Right forelimb (tissue), 1 donor: ENCODE measurements at regions not wholly inside any gene's neighbourhood (a gene's known extent, or its start where the extent isn't known, plus 50 kb on each side); places are given as distances from the start of the nearest gene placed in this dataset.

ENCODE experiments used
- DNase-seq: peaks from one replicate; pipeline ENCODE4 v3.0.0-alpha.2; 2018

- DNase-seq = no peak
These were observed 648.9 kb upstream of the ALCAM start for GRCh38 chr3:104717828-104718196.

DNA sequence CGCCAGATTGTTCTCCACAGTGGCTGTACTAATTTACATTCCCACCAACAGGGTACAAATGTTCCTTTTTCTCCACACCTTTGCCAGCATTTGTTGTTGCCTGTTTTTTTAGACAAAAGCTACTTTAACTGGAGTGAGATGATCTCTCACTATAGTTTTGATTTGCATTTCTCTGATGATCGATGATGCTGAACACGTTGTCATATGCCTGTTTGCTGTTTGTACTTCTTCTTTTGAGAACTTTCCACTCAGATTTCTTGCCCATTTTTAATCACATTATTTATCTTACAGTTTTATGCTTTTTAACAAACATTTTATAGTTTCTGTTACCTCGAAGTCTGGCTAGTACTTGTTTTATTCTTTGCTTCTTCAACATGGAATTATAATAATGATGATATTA lies 643.7 kb upstream of the ALCAM start:
- no peak for DNase-seq

DNA sequence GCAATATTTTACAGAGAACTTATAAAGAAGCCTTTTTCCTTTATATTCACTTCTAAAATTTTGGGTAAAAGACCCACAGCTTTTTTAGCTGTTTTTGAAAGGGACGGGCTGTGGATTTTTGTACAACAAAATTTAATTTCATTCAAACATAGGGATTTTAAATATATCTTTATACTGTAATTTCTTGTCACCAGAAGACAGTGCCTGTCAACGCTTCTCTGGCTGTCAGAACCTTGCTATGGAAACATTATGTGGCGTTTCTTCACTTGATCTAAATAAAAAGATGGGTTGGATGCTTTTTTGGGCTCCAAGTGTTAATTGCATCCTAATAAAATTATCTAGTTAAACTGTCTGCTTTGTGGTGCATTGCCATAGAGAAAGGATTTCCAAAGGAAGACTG lies 635.6 kb upstream of the ALCAM start:
- no peak for DNase-seq

DNA sequence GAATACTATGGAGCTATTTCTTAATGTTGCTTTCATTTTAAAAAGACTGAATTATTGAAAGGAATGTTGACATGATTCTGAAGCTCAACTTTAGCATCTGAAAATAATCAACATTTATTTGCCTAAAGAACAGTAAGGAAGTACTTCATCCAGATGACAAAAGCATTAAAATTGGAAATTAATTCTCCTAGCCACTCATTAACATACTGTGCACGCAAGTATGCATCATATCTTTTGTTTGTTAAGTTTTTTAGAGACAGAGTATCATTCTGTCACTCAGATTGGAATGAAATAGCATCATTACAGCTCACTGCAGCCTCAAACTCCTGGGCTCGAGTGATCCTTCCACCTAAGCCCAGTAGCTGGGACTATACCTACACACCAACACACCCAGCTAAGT lies 632.1 kb upstream of the ALCAM start:
- DNase-seq = no peak

- no peak for DNase-seq
These were observed 631.0 kb upstream of the ALCAM start for GRCh38 chr3:104735691-104736090.

DNA sequence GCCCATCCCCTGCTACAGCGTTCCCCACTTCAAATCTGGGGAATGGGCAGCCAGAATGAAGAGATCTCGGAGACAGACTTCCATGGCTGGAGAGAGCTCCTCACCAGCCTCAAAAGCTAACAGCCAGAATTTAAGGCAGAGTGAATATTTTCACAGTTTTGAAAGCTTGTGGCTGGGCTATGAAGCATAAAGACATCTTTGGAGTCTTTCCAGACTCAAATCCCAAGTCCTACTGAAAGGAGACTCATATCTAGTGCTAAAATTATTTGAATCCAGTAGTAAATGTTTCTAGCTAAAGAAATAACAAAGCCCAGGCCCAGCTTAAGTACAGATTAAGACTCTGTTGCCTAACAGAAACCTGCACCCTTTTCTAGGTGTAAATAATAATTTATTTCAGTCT lies 628.4 kb upstream of the ALCAM start:
- no peak for DNase-seq

DNA sequence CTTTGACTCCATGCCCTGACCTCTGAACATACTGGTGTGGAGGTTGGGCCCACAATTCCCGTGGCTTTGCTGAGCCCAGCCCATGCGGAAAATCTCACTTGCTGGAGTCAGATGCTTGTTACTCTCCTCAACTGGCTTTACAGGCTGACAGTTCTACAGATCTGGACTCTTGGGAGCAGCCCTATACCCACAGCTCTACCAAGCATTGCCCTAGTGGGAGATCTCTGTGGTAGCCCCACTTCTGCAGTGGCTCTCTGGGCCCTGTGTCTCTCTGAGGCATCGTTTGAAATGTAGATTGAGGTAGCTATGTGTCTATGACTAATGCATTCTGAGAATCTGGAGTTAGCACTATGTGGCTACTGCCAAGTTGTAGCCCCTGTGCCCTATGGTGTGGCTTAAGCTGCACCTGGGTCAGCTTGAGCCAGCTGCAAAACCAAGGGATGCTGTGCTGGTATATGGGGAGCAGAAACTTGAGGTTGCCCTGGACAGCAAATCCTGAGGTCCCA lies 625.8 kb upstream of the ALCAM start:
- DNase-seq = no peak

- no peak for DNase-seq
These were observed 624.7 kb upstream of the ALCAM start for GRCh38 chr3:104742044-104742443.

DNA sequence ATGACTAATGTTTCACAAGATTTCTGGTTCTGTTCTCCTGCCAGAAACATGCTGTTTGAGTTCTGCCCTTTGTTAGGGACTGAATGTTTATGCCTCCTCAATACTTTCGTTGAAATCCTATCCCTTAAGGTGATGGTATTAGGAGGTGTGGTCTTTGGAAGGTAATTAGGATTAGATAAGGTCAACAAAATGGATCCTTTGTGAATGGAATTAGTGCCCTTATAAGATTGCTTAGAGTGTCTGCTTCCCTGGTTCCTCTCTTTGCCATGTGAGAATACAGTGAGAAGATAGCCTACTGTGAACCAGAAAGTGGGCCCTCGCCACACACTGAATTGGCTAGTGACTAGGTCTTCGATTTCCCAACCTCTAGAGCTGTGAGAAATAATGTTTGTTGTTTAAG lies 621.4 kb upstream of the ALCAM start:
- no peak for DNase-seq

- no peak for DNase-seq
These were observed 620.7 kb upstream of the ALCAM start for GRCh38 chr3:104746056-104746455.

DNA sequence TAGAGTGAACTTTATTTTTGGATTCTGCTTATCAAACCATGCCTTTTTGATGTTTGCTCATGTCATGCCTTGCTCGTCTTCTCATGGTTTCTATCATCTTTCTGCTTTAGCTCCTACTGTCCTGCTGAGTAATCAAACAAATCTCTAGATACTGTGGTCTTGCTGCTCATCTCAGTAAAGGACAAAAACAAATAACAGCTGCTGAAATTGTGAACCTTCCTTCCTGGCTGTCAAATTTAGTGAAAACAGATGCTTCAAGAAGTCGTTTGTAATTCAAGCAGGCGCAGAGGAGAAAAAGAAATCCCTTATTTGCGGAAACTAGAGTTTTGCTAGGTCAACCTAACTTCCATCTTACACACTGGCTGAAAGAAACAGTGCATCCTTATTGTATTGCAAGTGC lies 616.1 kb upstream of the ALCAM start:
- no peak for DNase-seq

- no peak for DNase-seq
These were observed 610.9 kb upstream of the ALCAM start for GRCh38 chr3:104755791-104756190.

GRCh38 chr3:104763007-104763406 lies 603.7 kb upstream of the ALCAM start:
- DNase-seq = no peak

DNA sequence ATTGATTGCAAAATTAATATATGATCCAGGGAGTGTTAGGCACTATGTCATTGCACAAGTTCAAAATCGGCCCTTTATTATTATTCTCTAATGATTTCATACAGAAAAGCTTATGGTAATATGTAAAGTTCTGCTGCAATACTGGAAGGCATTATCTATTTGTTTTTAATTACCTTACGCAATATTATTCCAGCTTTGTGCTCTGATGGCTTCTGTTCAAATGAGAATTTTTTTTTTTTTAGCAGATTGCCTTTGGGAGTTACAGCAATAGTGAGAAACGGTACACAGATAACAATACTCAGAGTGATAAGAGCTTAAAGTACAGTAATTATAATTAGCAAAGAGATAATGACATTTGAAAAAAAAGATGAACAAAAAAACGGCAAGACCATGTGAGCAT lies 602.2 kb upstream of the ALCAM start:
- no peak for DNase-seq

DNA sequence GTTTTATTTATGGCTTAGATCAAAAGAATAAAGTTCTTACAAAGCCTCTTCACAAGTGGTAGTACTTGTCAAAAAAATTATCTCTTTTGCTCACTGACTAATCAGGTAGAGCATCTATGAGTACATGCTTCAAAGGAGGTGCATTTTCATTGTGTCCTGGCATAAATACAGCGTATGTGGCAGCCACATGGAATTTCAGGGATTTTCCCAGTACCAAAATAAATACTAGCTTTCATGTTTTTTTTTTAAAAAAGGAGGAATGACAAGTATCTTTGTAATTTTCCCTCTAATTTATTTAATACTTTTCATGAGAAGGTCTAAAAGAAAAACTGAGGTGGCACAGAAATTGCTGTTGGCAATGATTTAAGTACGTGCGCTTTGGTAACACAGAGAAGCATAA lies 597.8 kb upstream of the ALCAM start:
- no peak for DNase-seq

DNA sequence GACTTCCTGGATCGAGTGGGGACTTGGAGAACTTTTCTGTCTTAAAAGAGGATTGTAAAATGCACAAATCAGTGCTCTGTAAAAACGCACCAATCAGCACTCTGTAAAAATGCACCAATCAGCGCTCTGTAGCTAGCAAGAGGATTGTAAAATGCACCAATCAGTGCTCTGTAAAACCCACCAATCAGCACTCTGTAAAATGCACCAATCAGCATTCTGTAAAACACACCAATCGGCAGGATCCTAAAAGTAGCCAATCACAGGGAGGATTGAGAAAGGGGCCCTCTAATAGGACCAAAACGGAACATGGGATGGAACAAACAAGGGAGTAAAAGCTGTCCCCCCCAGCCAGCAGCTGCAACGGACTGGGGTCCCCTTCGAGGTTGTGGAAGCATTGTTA lies 587.4 kb upstream of the ALCAM start:
- DNase-seq = no peak

DNA sequence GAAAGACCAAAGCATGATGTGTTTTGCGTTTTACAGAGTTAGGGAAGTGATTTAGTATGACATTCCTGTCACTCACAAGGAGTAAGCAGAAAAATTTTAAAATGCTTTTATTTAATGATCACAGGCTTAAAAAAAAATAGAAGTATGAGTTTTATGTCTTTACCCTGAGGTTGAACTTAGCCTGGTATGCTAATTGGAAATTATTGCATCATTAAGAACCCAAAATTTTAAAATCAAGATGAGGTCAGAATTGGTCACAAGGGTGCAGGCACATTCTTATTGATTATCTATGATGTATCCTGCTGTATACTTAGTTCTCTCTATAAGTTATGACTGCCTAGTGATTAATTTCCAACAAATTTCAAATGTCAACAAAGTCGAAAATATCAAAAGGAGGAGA lies 585.6 kb upstream of the ALCAM start:
- DNase-seq = no peak

DNA sequence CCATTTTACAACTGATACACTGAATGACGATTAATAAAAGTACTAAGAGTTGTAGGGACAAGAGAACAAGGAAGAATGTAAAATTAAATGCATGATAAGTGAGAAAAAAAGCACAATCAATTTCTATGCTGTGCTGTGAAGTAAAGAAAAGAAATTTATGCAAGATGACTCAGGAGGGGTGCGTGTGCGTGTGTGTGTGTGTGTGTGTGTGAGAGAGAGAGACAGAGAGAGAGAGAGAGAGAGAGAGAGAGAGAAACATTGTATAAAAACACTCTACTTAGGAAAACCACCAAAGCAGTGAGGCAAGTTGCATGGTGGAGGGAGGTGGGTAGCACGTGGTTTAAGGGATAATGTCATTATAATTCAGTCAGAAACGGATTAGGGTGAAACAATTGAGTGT lies 580.8 kb upstream of the ALCAM start:
- DNase-seq = no peak

DNA sequence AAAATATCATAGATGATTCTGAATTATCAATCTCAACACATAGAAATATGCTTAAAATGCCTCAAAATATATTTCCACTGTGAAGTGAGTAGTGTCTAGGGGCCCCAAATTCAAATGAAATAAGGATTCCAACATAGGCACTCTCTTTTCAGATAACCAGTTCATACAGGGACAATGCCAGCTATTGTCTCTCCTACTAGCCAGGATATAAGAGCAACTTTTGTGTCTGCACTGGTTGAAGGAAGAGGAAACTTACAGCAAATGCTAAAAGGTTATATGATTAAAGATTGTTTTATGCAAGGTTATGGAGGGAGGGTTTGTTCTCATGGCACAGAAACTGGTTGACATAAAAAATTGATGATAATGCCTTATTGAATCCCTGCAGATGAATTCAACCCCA lies 579.4 kb upstream of the ALCAM start:
- DNase-seq = no peak

DNA sequence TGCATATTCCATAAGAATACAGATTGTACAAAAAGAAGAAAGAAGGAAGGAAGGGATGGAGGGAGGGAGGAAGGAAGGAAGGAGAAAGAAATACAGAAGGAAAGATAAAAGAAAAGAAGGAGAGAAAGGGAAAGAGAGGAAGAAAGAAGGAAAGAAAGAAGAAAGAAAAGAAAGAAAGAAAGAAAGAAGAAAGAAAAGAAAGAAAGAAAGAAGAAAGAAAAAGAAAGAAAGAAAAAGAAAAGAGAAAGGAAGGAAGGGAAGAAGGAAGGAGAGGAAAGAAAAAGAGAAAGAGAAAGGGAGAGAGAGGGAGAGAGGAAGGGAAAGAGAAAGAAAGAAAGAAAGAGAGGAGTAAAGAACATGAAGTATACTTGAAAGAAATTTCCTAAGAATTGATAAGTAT lies 577.9 kb upstream of the ALCAM start:
- DNase-seq = no peak

- DNase-seq = no peak
These were observed 575.4 kb upstream of the ALCAM start for GRCh38 chr3:104791331-104791730.

DNA sequence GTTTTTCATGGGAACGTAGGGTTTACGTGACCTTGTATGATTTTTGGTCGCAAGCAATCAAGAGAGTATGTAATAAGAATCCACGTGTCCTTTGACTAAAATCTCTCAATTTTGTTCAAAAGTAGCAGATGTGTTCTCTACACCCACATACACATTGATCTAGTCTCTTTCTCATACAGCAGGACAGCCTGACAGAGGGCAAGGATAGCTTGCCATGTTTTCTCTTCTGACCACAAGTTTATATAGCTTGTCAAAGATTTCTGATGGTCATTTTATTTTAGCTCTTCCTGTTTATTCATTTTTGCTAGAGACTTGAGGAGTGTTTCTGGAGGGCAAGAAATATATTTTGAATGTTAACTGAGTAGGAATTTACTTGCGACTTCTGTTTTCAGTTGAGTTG lies 570.2 kb upstream of the ALCAM start:
- no peak for DNase-seq

DNA sequence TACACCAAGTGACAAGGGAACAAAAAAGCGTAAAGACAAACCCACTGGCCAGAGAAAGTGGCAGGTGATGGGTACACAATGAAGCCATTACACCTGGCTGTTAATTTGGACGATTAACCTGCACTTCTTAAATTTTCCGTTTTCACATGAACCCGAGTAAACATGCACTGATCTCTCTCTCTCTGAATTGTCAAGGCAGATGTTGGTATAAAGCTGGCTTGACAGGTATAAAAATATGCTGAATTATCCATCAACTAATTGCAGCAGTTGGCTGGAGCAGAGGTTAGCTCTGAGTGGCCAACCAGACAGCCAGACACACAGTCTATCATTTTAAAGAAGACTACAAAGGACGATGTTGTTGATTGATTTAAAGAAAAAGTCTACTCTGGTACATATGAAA lies 561.7 kb upstream of the ALCAM start:
- DNase-seq = no peak

- DNase-seq = no peak
These were observed 561.2 kb upstream of the ALCAM start for GRCh38 chr3:104805508-104805907.

- DNase-seq = no peak
These were observed 555.8 kb upstream of the ALCAM start for GRCh38 chr3:104810896-104811295.

DNA sequence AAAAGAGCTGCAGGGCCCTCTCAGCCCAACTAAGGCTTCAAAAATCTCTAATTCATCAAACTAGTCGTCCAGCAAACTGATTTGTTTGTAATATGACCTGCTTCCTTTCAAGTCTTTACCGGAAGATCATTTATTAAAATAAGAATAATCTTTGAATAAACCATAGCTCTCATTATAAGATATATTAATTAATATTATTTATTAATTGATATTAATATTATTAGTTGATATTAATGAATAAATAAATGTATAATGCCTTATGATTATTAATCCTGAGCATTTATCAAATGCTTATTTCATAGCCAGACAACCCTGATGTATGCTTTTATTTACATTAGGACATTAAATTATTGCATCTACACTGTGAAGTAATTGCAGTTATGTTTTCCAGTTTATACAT lies 550.7 kb upstream of the ALCAM start:
- no peak for DNase-seq
